ENCODE measurements at regions not wholly inside any gene's neighbourhood (a gene's known extent, or its start where the extent isn't known, plus 50 kb on each side); places are given as distances from the start of the nearest gene placed in this dataset.

DNA sequence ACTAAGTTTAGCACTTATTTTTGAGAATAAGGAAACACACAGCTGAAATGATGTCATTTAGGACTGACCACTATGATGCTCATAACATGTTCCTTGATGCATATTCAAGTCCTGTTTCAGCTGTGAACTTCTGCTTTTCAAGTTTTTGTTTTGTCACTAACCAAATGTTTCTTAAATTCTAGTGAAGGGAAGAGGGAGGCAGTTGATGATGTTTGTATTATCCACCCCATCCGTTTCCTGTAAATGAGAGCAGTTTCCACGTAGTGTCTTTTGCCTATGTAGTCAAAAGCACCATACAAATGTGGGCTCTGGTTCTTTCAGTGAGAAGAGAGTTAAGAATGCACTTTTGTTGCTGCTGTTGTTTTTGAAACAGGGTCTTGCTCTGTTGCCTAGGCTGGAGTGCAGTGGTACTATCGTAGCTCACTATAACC lies 491.8 kb downstream of the PCNX1 start (continued):
- TF ChIP-seq MGA (IDR thresholded peaks at IDR 0.05) (no peak), SIN3A (IDR thresholded peaks at IDR 0.05; ENCODE audit: borderline replicate concordance in 2 of 2, control insufficient read depth in 1 of 2, low read depth in 2 of 2, low read length in 2 of 2) (no peak), PRMT5 (CRISPR knock-in tag; IDR thresholded peaks at IDR 0.05) (no peak), MEIS2 (IDR thresholded peaks at IDR 0.05; ENCODE audit: partially characterized antibody) (no peak), RBM34 (IDR thresholded peaks at IDR 0.05; ENCODE audit: borderline replicate concordance, insufficient read depth, low read length) (no peak), RBM15 (IDR thresholded peaks at IDR 0.05; ENCODE audit: insufficient read depth, low read length) (no peak), CEBPB (tag; IDR thresholded peaks at IDR 0.05) (no peak), CXXC5 (CRISPR knock-in tag; IDR thresholded peaks at IDR 0.05) (no peak), ZNF212 (CRISPR knock-in tag; IDR thresholded peaks at IDR 0.05) (no peak), MYBL2 (IDR thresholded peaks at IDR 0.05; ENCODE audit: low read depth) (no peak), MYBL2 (CRISPR knock-in tag; IDR thresholded peaks at IDR 0.05; ENCODE audit: borderline replicate concordance) (no peak), LARP7 (IDR thresholded peaks at IDR 0.05) (no peak)

All from K562 (cell line).